Renal cortical epithelial cell (primary cell): ENCODE measurements at regions not wholly inside any gene's neighbourhood (a gene's known extent, or its start where the extent isn't known, plus 50 kb on each side); places are given as distances from the start of the nearest gene placed in this dataset.
"Not testable (repeated sequence)": the region's sequence is repeated elsewhere in the genome, so short reads cannot be mapped to it uniquely, and the experiment has no call there.

ENCODE experiments used
- DNase-seq: peaks from one replicate; pipeline ENCODE4 v3.0.0-alpha.2; 2011; ENCODE audit warnings: low read depth

DNA sequence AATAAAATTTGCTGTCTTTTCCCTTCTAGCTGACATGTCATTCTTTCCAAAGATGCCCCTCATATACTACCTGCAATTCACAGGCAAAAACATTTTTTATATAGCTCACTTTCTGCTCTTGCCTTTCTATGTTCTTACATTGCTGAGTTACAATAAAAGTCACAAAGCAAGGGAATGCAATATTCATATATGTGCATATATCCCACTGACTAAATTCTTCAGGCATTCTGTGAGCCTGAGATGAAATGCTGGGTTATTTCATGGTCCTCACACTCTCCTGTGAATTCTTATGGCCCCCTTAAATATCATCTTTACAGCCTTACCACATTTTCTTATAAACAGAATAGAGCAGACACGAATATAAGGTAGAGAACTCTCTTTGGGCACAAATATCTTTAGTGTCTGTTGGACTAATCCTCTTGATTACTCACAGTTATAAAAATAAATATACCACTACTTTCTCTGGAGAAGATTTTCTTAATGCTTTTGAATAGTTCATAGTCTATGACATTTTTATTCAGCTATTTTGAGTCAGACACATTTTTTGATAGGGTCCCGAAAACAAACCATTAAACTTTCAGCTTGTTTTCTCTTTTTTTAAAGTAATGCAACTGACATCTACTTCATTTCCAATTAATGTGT lies 84.1 kb upstream of the H2AZ1 start:
- DNase-seq: no peak

DNA sequence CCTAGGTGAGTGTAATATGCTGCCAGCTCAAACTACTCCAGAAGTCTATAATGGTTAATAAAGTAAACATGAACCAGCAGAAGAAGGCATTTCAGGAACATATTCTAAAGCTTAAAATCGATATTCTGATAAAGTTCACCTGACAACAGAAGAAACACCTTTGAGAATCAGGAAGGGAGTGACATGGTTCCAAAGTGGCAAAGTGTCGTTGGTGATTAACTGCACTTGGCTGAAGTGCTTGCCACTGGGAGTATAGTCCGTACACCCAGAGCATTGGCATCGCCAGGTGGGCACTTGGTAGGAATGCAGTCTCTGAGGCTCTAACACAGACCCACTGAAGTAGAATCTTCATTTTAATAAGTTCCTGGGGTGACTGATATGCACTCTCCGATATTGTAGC lies 76.0 kb upstream of the H2AZ1 start:
- DNase-seq: no peak

DNA sequence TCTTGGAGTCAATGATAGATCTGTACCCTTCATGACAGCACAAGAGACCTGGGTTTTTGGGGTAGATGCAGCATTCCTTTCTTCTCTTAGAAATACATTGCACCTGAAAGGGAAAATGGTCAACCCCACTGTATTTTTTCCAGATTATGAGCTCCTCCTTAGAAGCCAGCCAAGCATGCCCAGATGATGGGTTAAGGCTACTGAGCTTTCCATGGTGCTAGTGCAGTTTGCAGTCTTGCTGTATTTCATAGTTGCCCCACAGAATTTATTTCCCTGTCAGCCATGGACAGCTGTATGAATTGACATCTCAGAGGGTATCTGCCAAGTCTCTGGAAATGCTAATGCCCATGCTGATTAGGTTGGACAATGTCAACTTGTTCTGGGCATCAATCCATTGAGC lies 73.7 kb upstream of the H2AZ1 start:
- DNase-seq: no peak

DNA sequence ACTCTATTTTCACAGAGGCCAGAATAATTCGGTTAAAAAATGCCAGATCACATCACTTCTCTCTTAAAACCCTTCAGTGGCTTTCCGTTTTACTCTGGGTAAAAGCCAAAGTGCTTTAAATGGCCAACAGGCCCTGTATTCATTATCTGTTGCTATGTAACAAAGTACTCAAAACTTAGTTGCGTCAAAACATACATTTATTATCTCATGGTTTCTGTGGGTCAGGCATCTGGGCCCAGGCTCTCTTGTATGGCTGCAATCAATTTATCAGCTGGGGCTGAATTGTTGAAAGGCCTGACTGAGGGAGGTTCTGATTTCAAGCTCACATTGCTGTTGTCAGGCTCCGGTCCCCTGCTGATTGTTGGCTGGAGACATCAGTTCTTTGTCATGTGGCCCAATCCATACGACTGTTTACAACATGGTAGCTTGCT lies 72.7 kb upstream of the H2AZ1 start:
- no peak for DNase-seq

DNA sequence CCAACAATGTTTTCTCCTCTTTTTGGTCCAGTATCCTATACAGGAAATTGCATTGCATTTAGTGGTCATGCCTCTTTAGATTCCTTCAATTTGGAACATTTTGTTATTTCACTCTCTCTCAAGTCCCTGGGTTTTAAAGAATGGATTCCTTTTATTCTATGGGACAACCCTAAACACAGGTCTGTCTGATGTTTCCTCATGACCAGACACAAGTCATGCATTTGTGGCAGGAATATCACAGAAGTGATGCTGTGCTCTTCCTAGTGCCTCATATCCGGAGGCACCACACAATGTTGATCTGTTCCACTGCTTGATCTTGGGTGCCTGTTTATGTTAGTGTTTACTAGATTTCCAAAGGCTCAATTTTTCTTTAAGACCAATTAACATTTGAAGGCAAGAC lies 69.7 kb upstream of the H2AZ1 start:
- no peak for DNase-seq

DNA sequence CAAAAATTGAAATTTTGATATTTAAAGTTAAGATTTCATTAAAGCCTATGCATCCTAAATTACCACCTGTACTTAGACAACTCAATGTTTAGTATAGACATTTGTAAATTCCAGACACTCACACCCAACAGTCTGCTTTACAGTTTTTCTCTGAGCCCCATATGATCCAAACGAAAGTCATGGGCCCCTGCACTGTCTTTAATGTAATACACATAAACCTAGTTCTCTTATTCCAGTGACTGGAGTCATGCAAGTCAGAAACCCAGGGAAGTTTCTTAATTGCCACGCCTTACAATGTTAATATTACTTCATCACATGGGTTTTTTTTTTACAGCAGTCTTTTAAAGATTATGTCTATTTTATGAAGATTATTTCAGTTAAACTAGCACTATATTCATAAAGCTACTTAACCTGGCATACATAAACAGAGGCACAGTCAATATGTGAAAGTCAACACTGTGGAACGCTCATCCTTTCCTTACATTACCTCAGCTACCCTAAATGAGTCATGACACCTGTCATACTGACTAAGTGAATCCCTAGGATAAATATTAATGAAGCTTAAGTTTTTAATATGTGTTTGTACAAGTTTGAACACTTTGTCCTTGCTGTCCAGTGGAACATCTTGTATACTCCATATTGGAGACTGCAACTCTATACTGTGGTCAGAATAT lies 67.7 kb upstream of the H2AZ1 start:
- DNase-seq: peak; percentile 53

DNA sequence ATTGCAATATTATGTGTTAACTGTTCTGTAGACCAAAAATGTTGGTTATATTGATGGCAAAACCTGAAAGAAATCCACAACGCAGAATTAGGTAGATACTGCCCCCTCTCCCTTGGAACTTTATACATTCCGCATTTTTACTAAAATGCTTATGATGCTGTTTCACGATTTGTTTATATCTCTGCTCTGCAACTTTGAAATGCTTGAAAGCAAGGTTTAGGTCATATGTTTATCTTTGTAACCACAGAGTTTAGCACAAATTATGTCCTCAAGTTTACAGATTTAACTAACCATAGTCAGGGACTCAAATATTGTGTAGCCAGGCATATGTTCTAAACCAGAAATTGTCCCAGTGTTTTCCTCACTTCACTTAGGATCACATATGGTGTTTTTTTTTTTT lies 66.1 kb upstream of the H2AZ1 start:
- no peak for DNase-seq

DNA sequence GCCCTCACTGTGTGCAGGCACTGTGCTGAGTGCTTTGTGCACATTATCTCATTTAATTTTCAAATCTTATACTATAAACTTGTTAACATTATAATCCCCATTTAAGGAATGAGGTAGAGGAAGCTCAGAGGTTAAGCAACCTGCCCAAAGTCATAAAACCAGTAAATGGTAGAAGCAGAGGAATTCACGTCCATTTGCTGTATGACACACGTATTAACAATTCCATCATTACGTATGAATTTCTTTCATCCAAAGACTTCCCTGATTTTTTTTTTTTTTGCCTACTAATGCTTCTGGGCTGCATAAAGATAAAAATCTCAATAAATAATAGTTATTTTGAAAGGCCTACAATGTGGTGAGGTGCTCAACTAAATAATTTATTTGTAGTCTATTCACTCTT lies 64.5 kb upstream of the H2AZ1 start:
- peak; percentile 12 for DNase-seq

DNA sequence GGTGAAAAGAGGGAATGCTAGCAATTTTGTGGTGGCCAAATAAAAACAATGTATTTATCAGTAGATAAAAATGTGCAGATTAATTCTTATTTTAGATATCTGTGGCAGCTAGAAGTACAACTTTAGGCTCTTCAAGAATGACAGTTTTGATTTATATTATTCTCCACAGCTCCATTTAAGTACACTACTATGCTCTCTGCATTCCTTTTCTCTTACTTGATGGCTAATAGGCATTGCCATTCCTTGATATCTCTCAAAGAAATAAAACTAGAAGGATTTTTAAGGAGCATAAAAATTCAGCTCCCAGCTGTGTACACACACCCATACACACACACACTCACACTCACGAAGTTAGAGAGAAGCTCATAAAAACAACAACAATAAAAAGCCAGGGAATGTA lies 59.4 kb upstream of the H2AZ1 start:
- peak; percentile 6 for DNase-seq

DNA sequence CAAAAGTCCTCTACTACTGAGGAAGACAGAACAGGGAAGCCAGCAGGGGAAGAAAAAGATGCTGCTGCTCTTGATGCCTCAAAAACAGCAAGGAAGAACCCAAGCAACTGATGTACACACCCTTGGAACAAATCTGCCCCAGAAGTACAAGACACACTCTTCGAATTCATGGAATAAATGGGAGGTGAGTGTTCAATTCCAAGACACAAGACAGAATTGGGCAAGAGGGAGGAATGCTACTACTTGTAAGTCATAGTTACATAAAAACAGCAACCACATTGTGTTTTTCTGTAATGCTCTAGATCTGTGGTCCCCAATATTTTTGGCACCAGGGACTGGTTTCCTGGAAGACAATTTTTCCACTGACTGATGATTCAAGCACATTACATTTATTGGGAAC lies 58.0 kb upstream of the H2AZ1 start:
- peak; percentile 73 for DNase-seq

DNA sequence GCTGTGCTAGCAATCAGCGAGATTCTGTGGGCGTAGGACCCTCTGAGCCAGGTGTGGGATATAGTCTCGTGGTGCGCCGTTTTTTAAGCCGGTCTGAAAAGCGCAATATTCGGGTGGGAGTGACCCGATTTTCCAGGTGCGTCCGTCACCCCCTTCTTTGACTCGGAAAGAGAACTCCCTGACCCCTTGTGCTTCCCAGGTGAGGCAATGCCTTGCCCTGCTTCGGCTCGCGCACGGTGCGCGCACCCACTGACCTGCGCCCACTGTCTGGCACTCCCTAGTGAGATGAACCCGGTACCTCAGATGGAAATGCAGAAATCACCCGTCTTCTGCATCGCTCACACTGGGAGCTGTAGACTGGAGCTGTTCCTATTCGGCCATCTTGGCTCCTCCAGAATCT lies 56.1 kb upstream of the H2AZ1 start:
- not testable (repeated sequence) for DNase-seq
